Loucy (cell line): ENCODE measurements at regions not wholly inside any gene's neighbourhood (a gene's known extent, or its start where the extent isn't known, plus 50 kb on each side); places are given as distances from the start of the nearest gene placed in this dataset.
"Not testable (repeated sequence)": the region's sequence is repeated elsewhere in the genome, so short reads cannot be mapped to it uniquely, and the experiment has no call there.

Experiments
- H2AFZ ChIP-seq: fragments of 200-600 bp; sonication (generic); 2 replicates; pipeline ENCODE4 v1.6.0; 2016; ENCODE audit warnings: antibody characterized with exemption, mild to moderate bottlenecking, low read length, moderate library complexity
- H3F3A ChIP-seq: fragments of 200-600 bp; 2 replicates; pipeline ENCODE4 v1.6.0; 2016; ENCODE audit warnings: antibody characterized with exemption, low read depth, mild to moderate bottlenecking
- H3K27me3 ChIP-seq: fragments of 200-600 bp; sonication (generic); 2 replicates; pipeline ENCODE4 v1.6.1; 2014; ENCODE audit warnings: low read length, mild to moderate bottlenecking; ENCODE audit not compliant: insufficient read depth, poor library complexity, severe bottlenecking
- H3K36me3 ChIP-seq: fragments of 200-600 bp; sonication (generic); 2 replicates; pipeline ENCODE4 v1.6.1; 2016; ENCODE audit warnings: low read length; ENCODE audit not compliant: insufficient read depth
- H3K4me1 ChIP-seq: fragments of 200-600 bp; sonication (generic); 2 replicates; pipeline ENCODE4 v1.5.1; 2014; ENCODE audit warnings: low read length, mild to moderate bottlenecking; ENCODE audit not compliant: insufficient read depth, poor library complexity, severe bottlenecking
- H3K4me2 ChIP-seq: fragments of 200-600 bp; sonication (generic); 2 replicates; pipeline ENCODE4 v1.6.0; 2014; ENCODE audit warnings: antibody characterized with exemption, low read length, low read depth, mild to moderate bottlenecking; ENCODE audit not compliant: poor library complexity, severe bottlenecking
- H3K4me3 ChIP-seq: fragments of 200-600 bp; sonication (generic); 2 replicates; pipeline ENCODE4 v1.5.1; 2014; ENCODE audit warnings: low read length, mild to moderate bottlenecking, mixed read lengths; ENCODE audit not compliant: poor library complexity, severe bottlenecking
- H3K79me2 ChIP-seq: fragments of 200-600 bp; sonication (generic); 2 replicates; pipeline ENCODE4 v1.6.1; 2014; ENCODE audit warnings: low read length; ENCODE audit not compliant: insufficient read depth
- H3K9ac ChIP-seq: fragments of 200-600 bp; sonication (generic); 2 replicates; pipeline ENCODE4 v1.6.0; 2014; ENCODE audit warnings: mild to moderate bottlenecking, low read depth, low read length, moderate library complexity; ENCODE audit not compliant: poor library complexity, severe bottlenecking
- H3K9me2 ChIP-seq: fragments of 200-600 bp; sonication (generic); replicated peaks from 2 replicates; pipeline ENCODE4 v1.6.1; 2016; ENCODE audit warnings: low read depth, low read length, mixed read lengths
- H3K9me3 ChIP-seq: fragments of 200-600 bp; sonication (generic); 2 replicates; pipeline ENCODE4 v1.6.1; 2014; ENCODE audit warnings: mild to moderate bottlenecking, antibody characterized with exemption, low read length, low read depth; ENCODE audit not compliant: insufficient read depth
- H4K20me1 ChIP-seq: fragments of 200-600 bp; sonication (generic); 2 replicates; pipeline ENCODE4 v1.6.0; 2014; ENCODE audit warnings: antibody characterized with exemption, low read length, mild to moderate bottlenecking; ENCODE audit not compliant: insufficient read depth, poor library complexity, severe bottlenecking
- EZH2phosphoT487 ChIP-seq: fragments of 200-600 bp; IDR thresholded peaks from 2 replicates; pipeline ENCODE4 v1.6.1; 2018; ENCODE audit warnings: antibody characterized with exemption, mild to moderate bottlenecking, moderate library complexity, borderline replicate concordance
- TF ChIP-seq, protein P1 (sequence below): fragments of 200-600 bp; sonication (generic); conservative IDR thresholded peaks from 2 replicates; pipeline ENCODE4 v1.5.1; 2014; ENCODE audit warnings: mild to moderate bottlenecking, antibody characterized with exemption, low read length

DNA sequence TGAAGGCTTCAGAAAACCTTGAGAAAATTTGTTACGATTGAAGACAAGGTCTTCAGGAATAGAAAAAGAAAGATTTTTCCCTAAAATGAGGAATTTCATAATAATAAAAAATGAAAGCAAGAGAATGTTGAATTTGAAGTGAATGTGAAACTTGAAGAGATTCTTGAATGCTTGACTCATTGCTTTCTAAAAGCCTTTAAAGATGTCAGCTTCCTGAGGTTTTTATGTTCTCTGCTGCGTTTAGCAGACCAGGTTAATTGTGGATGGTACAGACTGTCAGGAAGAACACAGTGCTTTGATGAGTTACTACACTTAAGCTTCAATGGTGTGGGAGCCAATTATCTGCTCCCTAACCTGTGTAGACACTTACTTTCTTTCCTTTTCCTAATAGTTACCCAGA is 96.3 kb upstream of the FNDC3A start:
- H3K9me2 ChIP-seq, result no peaks in the 10 kb centered on the region
- no peak overlapping the region for H3K9ac ChIP-seq
- H2AFZ ChIP-seq, result no peak overlapping the region
- TF ChIP-seq, protein P1, sequence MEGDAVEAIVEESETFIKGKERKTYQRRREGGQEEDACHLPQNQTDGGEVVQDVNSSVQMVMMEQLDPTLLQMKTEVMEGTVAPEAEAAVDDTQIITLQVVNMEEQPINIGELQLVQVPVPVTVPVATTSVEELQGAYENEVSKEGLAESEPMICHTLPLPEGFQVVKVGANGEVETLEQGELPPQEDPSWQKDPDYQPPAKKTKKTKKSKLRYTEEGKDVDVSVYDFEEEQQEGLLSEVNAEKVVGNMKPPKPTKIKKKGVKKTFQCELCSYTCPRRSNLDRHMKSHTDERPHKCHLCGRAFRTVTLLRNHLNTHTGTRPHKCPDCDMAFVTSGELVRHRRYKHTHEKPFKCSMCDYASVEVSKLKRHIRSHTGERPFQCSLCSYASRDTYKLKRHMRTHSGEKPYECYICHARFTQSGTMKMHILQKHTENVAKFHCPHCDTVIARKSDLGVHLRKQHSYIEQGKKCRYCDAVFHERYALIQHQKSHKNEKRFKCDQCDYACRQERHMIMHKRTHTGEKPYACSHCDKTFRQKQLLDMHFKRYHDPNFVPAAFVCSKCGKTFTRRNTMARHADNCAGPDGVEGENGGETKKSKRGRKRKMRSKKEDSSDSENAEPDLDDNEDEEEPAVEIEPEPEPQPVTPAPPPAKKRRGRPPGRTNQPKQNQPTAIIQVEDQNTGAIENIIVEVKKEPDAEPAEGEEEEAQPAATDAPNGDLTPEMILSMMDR, result no peak
- no peak for TF ChIP-seq EZH2phosphoT487
- H3K4me3 ChIP-seq, result no peak overlapping the region
- H3K4me1 ChIP-seq, result peaks cover 30% of the 10 kb centered on the region
- H4K20me1 ChIP-seq, result no peaks in the 10 kb centered on the region
- H3K36me3 ChIP-seq, result no peaks in the 10 kb centered on the region
- H3K79me2 ChIP-seq, result no peaks in the 10 kb centered on the region
- peak overlapping the region; percentile 2 for H3K4me2 ChIP-seq
- no peaks in the 10 kb centered on the region for H3K9me3 ChIP-seq
- no peaks in the 10 kb centered on the region for H3K27me3 ChIP-seq
- no peaks in the 10 kb centered on the region for H3F3A ChIP-seq

DNA sequence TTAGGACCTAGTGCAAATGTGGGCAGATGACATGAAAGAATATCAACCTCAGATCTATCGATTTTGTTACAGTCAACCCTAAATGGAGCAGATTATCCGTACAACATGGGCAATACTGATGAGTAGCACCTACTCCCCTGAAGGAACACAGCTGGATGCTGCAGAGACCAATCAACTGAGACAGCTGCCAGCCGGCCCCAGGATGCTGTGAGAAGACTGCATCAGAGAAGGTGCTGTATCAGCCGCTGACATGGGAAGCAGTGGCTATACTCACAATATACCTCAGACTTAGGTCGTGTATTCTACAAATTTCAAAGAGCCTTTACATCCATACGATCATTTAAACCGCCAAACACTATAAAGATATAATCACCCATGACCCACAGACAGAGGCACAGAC is 95.9 kb upstream of the FNDC3A start:
- Histone ChIP-seq H3K9me3 (no peaks in the 10 kb centered on the region), H3K27me3 (no peaks in the 10 kb centered on the region), H3K36me3 (no peaks in the 10 kb centered on the region), H3K79me2 (no peaks in the 10 kb centered on the region), H3K9me2 (no peaks in the 10 kb centered on the region), H4K20me1 (no peaks in the 10 kb centered on the region), H3K9ac (no peak overlapping the region), H3K4me2 (peak overlapping the region; percentile 2), H3F3A (no peaks in the 10 kb centered on the region), H3K4me3 (no peak overlapping the region), H2AFZ (no peak overlapping the region), H3K4me1 (peaks cover 26% of the 10 kb centered on the region)
- no peak for TF ChIP-seq EZH2phosphoT487
- TF ChIP-seq, protein P1, result no peak

DNA sequence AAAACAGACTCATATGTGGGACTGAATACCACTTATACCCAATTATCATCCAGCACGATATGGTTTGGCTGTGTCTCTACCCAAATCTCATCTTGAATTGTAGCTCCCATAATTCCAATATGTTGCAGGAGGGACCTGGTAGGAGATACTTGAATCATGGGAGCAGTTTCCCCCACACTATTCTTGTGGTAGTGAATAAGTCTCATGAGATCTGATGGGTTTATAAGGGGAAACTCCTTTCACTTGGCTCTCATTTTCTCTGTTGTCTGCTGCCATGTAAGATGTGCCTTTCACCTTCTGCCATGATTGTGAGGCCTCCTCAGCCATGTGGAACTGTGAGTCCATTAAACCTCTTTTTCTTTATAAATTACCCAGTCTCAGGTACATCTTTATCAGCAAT is 91.9 kb upstream of the FNDC3A start:
- H3K9ac ChIP-seq, H4K20me1 ChIP-seq, H3K27me3 ChIP-seq, H3K4me1 ChIP-seq, H3K4me2 ChIP-seq, H3K4me3 ChIP-seq, H3K9me2 ChIP-seq, H3K36me3 ChIP-seq, H3K9me3 ChIP-seq, H2AFZ ChIP-seq, H3K79me2 ChIP-seq, H3F3A ChIP-seq: not testable (repeated sequence)

- H3K36me3 ChIP-seq, result no peaks in the 10 kb centered on the region
- H3K9me2 ChIP-seq, result no peaks in the 10 kb centered on the region
- H3K9ac ChIP-seq, result no peak overlapping the region
- no peaks in the 10 kb centered on the region for H4K20me1 ChIP-seq
- H3K79me2 ChIP-seq, result no peaks in the 10 kb centered on the region
- no peaks in the 10 kb centered on the region for H3K27me3 ChIP-seq
- no peaks in the 10 kb centered on the region for H3K4me1 ChIP-seq
- H3K4me3 ChIP-seq, result no peak overlapping the region
- no peaks in the 10 kb centered on the region for H3F3A ChIP-seq
- H3K4me2 ChIP-seq, result no peak overlapping the region
- no peak for TF ChIP-seq EZH2phosphoT487
- TF ChIP-seq, protein P1, result no peak
- H3K9me3 ChIP-seq, result no peaks in the 10 kb centered on the region
- H2AFZ ChIP-seq, result no peak overlapping the region
These were observed 90.7 kb upstream of the FNDC3A start for GRCh38 chr13:48885027-48885395.
